ENCODE measurements at regions not wholly inside any gene's neighbourhood (a gene's known extent, or its start where the extent isn't known, plus 50 kb on each side); places are given as distances from the start of the nearest gene placed in this dataset.
A peak's percentile ranks its signal among the peaks of the same experiment; 100 is the strongest.
"Not testable (repeated sequence)": the region's sequence is repeated elsewhere in the genome, so short reads cannot be mapped to it uniquely, and the experiment has no call there.

DNA sequence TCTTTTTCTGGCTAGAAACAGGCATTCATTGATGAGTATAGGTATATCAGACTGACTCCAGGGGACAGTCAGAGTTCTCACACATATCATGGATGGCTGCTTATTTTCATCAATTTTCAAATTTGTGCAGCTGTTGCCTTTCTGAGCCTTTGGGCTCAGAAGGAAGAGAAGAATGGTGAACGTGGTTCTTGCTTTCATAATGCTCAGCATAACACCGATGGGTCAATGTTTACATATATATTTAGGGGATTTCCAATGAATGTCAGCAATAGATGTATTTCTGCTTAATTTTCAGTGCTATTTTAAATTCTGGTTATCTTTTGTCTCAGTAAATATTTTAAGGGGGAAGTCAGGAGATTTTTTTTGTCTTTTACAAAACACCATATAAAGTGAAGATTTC is 581.4 kb upstream of the DPPA4 start:
- no peak for DNase-seq

DNA sequence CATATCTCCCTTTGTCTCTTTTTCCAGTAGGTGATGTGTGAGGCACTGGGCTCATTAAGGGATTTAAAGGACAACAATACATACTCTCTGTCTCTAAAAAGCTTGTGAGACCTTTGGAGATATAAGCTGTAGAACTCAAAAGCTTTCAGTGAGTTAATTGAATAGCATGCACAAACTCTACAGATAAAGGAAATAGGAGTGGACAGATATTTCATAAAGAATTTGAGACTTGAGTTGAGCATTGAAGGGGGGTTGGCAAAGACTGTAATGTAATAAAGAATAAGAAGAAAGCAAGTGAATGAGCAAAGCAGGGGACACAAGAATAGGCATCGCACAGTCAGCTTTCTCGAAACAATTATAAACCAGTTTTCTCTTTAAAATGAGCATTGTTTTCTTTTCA is 583.4 kb upstream of the DPPA4 start:
- no peak for DNase-seq

GRCh38 chr3:109921509-109921908 is 584.2 kb upstream of the DPPA4 start:
- DNase-seq, result no peak

- DNase-seq, result no peak
These were observed 585.5 kb upstream of the DPPA4 start for GRCh38 chr3:109922856-109923255.

- DNase-seq, result peak; percentile 10
These were observed 586.1 kb upstream of the DPPA4 start for GRCh38 chr3:109923431-109923830.

DNA sequence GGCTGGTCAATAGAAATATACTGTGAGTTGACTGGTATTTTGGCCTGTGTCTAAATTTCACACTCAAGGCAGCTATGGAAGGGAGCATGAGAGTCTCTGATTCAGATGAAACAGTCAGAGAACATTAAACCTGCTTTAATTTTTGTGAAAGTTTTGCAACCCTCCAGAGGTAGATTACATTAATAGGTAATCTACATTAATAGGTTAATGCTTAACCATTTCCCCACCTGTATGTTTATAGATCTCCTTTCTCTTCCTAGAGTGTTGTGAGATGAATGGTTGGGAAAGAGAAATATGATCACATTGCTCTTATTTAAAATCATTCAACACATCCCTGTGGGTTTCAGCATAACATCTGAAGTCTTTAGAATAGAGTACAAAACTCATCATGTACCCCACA is 586.9 kb upstream of the DPPA4 start:
- DNase-seq, result no peak

- DNase-seq, result no peak
These were observed 589.0 kb upstream of the DPPA4 start for GRCh38 chr3:109926376-109926775.

- DNase-seq, result peak; percentile 96
These were observed 589.8 kb upstream of the DPPA4 start for GRCh38 chr3:109927161-109927560.

DNA sequence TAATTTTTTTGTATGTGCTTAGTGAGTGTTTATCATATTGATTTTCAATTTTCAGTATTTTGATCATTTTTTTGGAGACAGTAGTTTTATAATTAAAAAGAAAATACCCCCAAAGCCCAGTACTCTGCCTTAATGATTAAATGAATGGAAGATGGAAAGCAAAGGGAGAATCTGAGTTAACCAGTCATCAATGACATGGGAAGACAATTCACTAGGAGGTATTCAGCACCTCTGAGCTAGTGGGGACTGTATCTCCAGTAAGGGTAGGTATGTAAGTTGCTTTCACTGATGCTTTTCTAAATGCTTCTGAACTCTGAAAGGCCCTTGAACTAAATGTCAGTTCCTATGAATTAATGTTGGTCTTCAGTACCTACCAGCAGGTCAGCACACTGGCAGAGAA is 590.4 kb upstream of the DPPA4 start:
- DNase-seq, result peak; percentile 10

DNA sequence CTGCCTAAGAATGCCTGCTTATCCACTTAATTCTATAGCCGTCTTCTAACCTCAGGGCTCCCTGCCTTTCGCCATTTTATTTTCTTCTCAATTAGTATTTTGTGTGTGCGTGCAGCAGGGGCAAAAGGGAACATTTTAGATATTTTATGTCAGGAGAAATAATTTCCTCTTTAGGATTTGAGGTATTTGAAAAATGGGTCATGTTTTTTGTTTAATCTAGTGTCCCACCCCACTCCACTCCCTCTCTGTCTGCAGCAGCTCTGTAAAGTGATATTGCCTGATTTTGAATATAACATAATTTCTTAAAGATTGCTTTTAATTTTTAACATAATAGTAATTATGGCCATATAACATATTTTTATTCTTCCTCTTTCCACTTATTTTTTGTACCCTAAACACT is 593.2 kb upstream of the DPPA4 start:
- DNase-seq, result no peak

DNA sequence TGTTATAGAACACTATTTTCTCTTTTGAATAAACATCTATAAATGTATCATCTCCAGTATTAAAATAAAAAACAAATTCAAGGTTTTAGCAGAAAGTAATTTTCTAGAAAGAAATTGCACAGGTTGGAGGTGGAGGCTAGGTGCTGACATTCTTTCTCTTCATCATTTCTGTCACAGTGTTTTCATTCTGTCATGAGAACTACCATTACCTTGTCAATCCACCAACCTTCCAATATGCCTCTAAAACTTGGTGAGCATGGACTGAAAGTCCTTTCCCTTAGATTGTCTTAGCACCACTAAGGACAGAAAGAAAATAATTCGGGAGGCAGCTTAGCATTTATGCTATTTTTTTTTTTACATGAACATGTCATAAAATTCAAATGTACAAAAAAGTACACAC is 596.2 kb upstream of the DPPA4 start:
- DNase-seq, result no peak

DNA sequence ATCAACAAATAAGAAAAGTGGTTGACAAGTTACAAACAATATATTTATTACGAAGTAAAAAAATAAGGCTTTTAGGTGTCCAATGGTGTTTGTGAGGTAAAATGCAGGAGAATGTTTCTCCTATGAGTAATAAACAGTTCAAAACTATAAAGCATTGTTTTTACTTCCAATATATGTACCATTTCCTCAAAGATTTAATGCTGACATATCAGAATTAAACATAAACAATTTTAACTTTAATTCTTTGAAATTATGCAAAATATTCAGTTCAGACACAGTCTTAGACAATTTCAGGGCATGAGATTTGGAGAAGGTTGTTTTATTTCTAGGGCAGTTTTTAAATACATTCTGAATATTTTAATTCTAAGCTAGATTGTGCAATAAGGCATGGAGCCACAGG is 602.5 kb upstream of the DPPA4 start:
- DNase-seq, result no peak

GRCh38 chr3:109943181-109943580 is 605.8 kb upstream of the DPPA4 start:
- no peak for DNase-seq

DNA sequence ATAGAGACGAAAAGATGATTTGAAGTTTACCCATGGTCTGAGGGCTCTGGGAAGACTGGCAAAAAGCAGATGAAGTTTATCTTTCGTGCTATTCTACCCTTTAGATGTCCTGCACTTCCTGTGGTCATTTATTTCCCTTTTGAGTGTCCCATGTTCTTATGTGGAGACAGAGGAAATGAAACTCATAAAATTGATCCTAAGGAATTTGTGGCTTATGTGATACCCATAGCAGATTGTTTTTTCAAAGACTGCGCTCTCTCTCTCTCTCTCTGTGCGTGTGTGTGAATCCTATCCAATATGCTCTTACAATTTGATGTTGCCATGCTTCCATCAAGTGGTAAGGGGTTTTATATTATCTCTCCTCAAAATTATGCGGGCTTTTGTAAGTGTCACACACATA is 607.5 kb upstream of the DPPA4 start:
- DNase-seq, result no peak

DNA sequence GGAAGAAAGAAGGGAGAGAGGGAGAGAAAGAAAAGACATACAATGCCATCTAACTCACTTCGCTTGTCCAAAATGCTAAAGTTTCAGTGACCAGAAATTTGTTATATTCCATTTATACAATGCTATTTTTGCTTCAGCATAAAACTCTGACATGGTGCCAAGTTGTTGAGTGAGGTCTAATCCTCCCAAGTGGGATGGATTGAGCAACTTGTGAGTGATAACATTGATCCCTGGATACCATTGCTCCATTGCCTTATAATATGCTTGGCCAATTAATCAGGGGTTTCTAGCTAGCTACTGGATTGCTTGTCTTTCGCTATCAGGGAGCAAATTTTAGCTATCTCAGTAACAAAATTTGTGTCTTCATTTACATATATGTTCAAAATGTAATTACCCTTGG is 615.6 kb upstream of the DPPA4 start:
- DNase-seq, result no peak

DNA sequence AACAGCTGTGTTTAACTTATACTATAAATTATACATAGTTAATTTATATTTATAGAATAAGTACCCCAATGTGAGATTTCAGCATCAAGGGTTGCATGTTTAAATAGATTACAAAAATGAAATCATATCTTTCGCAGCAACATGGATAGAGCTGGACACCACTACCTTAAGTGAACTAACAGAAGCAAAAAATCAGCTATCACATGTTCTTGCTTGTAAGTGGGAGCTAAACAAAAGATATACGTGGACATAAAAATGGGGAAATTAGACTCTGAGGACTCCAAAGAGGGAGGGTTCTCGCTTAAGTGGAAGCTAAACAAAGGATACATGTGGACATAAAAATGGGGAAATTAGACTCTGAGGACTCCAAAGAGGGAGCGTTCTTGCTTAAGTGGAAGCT is 626.5 kb upstream of the DPPA4 start:
- no peak for DNase-seq

- peak; percentile 5 for DNase-seq
These were observed 636.4 kb upstream of the DPPA4 start for GRCh38 chr3:109973733-109974132.

- DNase-seq, result no peak
These were observed 640.6 kb upstream of the DPPA4 start for GRCh38 chr3:109977897-109978296.

DNA sequence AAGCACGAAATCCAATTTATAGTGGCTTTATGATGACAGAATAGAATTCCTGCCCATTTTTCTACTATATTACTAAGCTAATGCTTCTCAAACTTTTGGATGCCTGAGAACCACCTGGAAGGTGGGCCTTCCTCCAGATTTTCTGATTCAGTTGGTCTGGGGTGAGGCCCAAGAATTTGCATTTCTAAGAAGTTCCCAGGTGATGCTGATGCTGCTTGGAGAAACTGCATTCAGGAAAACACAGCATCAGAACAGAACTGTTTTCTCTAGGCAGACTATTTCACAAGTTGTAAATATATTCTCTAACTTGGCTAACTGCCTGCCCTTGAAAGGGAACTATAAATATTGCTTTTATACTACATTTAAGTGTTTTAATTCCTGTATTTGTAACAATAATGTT is 644.9 kb upstream of the DPPA4 start:
- DNase-seq, result no peak

- no peak for DNase-seq
These were observed 647.6 kb upstream of the DPPA4 start for GRCh38 chr3:109984976-109985375.

GRCh38 chr3:109985943-109986555 is 648.7 kb upstream of the DPPA4 start:
- peak; percentile 1 for DNase-seq

DNA sequence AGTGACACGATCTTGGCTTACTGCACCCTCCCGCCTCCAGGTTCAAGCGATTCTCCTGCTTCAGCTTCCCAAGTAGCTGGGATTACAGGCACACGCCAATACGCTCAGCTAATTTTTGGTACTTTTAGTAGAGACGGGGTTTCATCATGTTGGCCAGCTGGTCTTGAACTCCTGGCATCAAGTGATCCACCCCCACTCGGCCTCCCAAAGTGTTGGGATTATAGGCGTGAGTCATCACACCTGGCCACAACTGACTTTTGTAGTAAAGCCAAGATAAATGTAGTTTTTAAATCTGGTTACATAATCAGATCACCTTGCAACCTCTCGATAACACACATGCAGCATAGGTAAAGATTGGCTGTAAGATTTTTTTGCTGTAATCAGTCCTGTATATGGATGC is 657.5 kb upstream of the DPPA4 start:
- no peak for DNase-seq

- no peak for DNase-seq
These were observed 658.0 kb upstream of the DPPA4 start for GRCh38 chr3:109995377-109995776.

DNA sequence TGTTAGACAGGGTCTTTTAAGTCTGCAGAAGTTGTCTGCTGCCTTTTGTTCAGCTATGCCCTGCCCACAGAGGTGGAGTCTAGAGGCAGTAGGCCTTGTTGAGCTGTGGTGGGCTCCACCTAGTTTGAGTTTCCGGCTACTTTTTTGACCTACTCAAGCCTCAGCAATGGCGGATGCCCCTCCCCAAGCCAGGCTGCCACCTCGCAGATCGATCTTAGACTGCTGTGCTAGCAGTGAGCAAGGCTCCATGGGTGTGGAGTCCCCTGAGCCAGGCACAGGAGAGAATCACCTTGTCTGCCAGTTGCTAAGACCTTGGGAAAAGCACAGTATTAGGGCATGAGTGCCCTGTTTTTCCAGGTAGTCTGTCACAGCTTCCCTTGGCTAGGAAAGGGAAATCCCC is 664.6 kb upstream of the DPPA4 start:
- not testable (repeated sequence) for DNase-seq

DNA sequence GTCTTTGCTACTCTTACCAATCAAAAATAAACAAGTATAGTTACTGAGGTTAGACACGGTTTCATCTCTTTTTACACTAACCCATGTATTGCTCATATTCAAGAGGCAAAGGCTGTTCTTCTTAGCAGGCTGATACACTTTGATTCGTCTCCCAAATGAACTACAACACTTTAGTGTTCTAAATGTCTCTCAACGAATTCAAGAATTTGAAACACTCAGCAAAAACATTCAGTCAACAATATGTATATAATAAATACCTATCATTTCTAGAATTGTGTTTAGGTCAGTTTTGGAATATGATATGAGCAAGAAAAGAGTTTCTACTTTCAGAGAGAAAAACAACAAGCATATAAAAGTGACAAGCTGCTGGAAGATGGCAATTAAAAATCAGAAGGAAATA is 669.6 kb upstream of the DPPA4 start:
- no peak for DNase-seq

All from EL (cell line).